Ishikawa (cell line): ENCODE measurements at regions not wholly inside any gene's neighbourhood (a gene's known extent, or its start where the extent isn't known, plus 50 kb on each side); places are given as distances from the start of the nearest gene placed in this dataset.

Source experiments
- CREB1 ChIP-seq: IDR thresholded peaks from 2 replicates; pipeline ENCODE4 v1.6.1; 2012; ENCODE audit warnings: low read depth
- FOXM1 ChIP-seq: IDR thresholded peaks from 2 replicates; pipeline ENCODE4 v1.6.1; 2012; ENCODE audit warnings: low read depth, borderline replicate concordance
- MAX ChIP-seq: IDR thresholded peaks from 2 replicates; pipeline ENCODE4 v1.6.1; 2012
- REST ChIP-seq: IDR thresholded peaks from 2 replicates; pipeline ENCODE4 v1.6.1; 2012; ENCODE audit warnings: low read depth, mild to moderate bottlenecking
- TAF1 ChIP-seq: IDR thresholded peaks from 2 replicates; pipeline ENCODE4 v1.6.1; 2012; ENCODE audit warnings: low read depth, mild to moderate bottlenecking
- TCF12 ChIP-seq: IDR thresholded peaks from 2 replicates; pipeline ENCODE4 v1.6.1; 2012; ENCODE audit warnings: low read depth

GRCh38 chr2:45305599-45305998 is 296.3 kb upstream of the SIX2 start:
- TF ChIP-seq TAF1 (no peak), REST (no peak), TCF12 (no peak), MAX (no peak), CREB1 (no peak), FOXM1 (no peak)
